Astrocyte (in vitro differentiated cells and primary cell): ENCODE measurements at regions not wholly inside any gene's neighbourhood (a gene's known extent, or its start where the extent isn't known, plus 50 kb on each side); places are given as distances from the start of the nearest gene placed in this dataset. TPM values are rescaled to one million over a fixed set of nuclear protein-coding genes. Genes with fewer than 3 reads are reported as not detected.

Experiments
- DNase-seq: peaks from one replicate; pipeline ENCODE4 v3.0.0-alpha.2; 2010; ENCODE audit warnings: low read depth
- FAIRE-seq: peaks from 2 replicates; lab custom pipeline; 2011; peaks lifted over from hg19 to GRCh38; lab: Jason Lieb, UNC
- H2AFZ ChIP-seq: 2 replicates; pipeline ENCODE4 v1.6.0; 2012; ENCODE audit warnings: low read depth, low read length, inconsistent platforms
- H3K27ac ChIP-seq: 2 replicates; pipeline ENCODE4 v1.5.1; 2011; ENCODE audit warnings: low read depth, low read length, inconsistent platforms
- H3K27me3 ChIP-seq: 2 replicates; pipeline ENCODE4 v1.6.0; 2011; ENCODE audit warnings: low read length, inconsistent platforms; ENCODE audit not compliant: insufficient read depth
- H3K36me3 ChIP-seq: 2 replicates; pipeline ENCODE4 v1.5.1; 2011; ENCODE audit warnings: low read length, inconsistent platforms; ENCODE audit not compliant: insufficient read depth
- H3K4me1 ChIP-seq: 2 replicates; pipeline ENCODE4 v1.5.1; 2011; ENCODE audit warnings: low read length, inconsistent platforms; ENCODE audit not compliant: insufficient read depth
- H3K4me2 ChIP-seq: 2 replicates; pipeline ENCODE4 v1.6.0; 2012; ENCODE audit warnings: low read length, inconsistent platforms
- H3K4me3 ChIP-seq: 2 replicates; pipeline ENCODE4 v1.5.1; 2011; ENCODE audit warnings: low read depth, mild to moderate bottlenecking, low read length, inconsistent platforms; ENCODE audit not compliant: insufficient read depth
- H3K79me2 ChIP-seq: 2 replicates; pipeline ENCODE4 v1.6.0; 2012; ENCODE audit warnings: mild to moderate bottlenecking, low read length, inconsistent platforms; ENCODE audit not compliant: insufficient read depth
- H3K9ac ChIP-seq: 2 replicates; pipeline ENCODE4 v1.6.0; 2012; ENCODE audit warnings: mild to moderate bottlenecking, low read length, inconsistent platforms
- H3K9me3 ChIP-seq: 2 replicates; pipeline ENCODE4 v1.5.1; 2012; ENCODE audit warnings: low read depth, mild to moderate bottlenecking, low read length, inconsistent platforms; ENCODE audit not compliant: insufficient read depth
- H4K20me1 ChIP-seq: 2 replicates; pipeline ENCODE4 v1.6.0; 2012; ENCODE audit warnings: low read length, inconsistent platforms; ENCODE audit not compliant: insufficient read depth
- H3K27ac Mint-ChIP-seq: one replicate; pipeline ENCODE4 v1.8.0; 2021; ENCODE audit warnings: mild to moderate bottlenecking, mixed read lengths; ENCODE audit not compliant: unreplicated experiment
- H3K27me3 Mint-ChIP-seq: one replicate; pipeline ENCODE4 v1.8.0; 2021; ENCODE audit warnings: low read depth, mixed read lengths; ENCODE audit not compliant: unreplicated experiment
- H3K36me3 Mint-ChIP-seq: one replicate; pipeline ENCODE4 v1.8.0; 2021; ENCODE audit warnings: low read depth, mixed read lengths; ENCODE audit not compliant: unreplicated experiment
- H3K4me1 Mint-ChIP-seq: one replicate; pipeline ENCODE4 v1.8.0; 2021; ENCODE audit warnings: low read depth, mixed read lengths; ENCODE audit not compliant: unreplicated experiment
- H3K4me3 Mint-ChIP-seq: one replicate; pipeline ENCODE4 v1.8.0; 2021; ENCODE audit warnings: mild to moderate bottlenecking, moderate library complexity, mixed read lengths; ENCODE audit not compliant: unreplicated experiment
- H3K9me3 Mint-ChIP-seq: one replicate; pipeline ENCODE4 v1.8.0; 2021; ENCODE audit warnings: mild to moderate bottlenecking, mixed read lengths; ENCODE audit not compliant: unreplicated experiment
- CTCF ChIP-seq: IDR thresholded peaks from 2 replicates; pipeline ENCODE4 v1.5.1; 2011; ENCODE audit warnings: low read depth, mild to moderate bottlenecking, inconsistent platforms, low read length, moderate library complexity; ENCODE audit not compliant: insufficient read depth
- EZH2 ChIP-seq: IDR thresholded peaks from 2 replicates; pipeline ENCODE4 v1.6.1; 2012; ENCODE audit warnings: mild to moderate bottlenecking, low read length, inconsistent platforms; ENCODE audit not compliant: insufficient read depth
- microRNA-seq: library from miRNA; unstranded; fragments of <30 nt; microRNA quantifications from one replicate; pipeline ENCODE4 v1.2.0, GENCODE V29; 2020

GRCh38 chr2:51084750-51085149 is 52.8 kb upstream of the NRXN1 start:
- no peak overlapping the region for H3K4me3 ChIP-seq
- H3K27me3 Mint-ChIP-seq: no peaks in the 10 kb centered on the region
- no peaks in the 10 kb centered on the region for H3K9me3 ChIP-seq
- H3K4me3 Mint-ChIP-seq: no peak overlapping the region
- no peak overlapping the region for H3K27ac ChIP-seq
- no peak for TF ChIP-seq CTCF
- TF ChIP-seq EZH2: no peak
- no peaks in the 10 kb centered on the region for H3K36me3 Mint-ChIP-seq
- no peaks in the 10 kb centered on the region for H3K9me3 Mint-ChIP-seq
- no peak overlapping the region for H3K9ac ChIP-seq
- no peak for DNase-seq
- no peak overlapping the region for H3K4me2 ChIP-seq
- H3K27me3 ChIP-seq: no peaks in the 10 kb centered on the region
- no peak overlapping the region for H3K27ac Mint-ChIP-seq
- no peaks in the 10 kb centered on the region for H3K79me2 ChIP-seq
- H3K4me1 ChIP-seq: no peaks in the 10 kb centered on the region
- no peak overlapping the region for H2AFZ ChIP-seq
- no peaks in the 10 kb centered on the region for H4K20me1 ChIP-seq
- no peak for FAIRE-seq
- H3K4me1 Mint-ChIP-seq: no peaks in the 10 kb centered on the region
- H3K36me3 ChIP-seq: no peaks in the 10 kb centered on the region

Small RNA genes in the stretch of these regions (microRNA-seq; reads per million reads assigned to microRNA genes)
- not detected for gene MIR4431
